Lung microvascular endothelial cell (primary cell): ENCODE measurements at regions not wholly inside any gene's neighbourhood (a gene's known extent, or its start where the extent isn't known, plus 50 kb on each side); places are given as distances from the start of the nearest gene placed in this dataset.
"Not testable (repeated sequence)": the region's sequence is repeated elsewhere in the genome, so short reads cannot be mapped to it uniquely, and the experiment has no call there.

ENCODE experiments used
- DNase-seq, 2 donors: peaks; one replicate each; pipeline versions ENCODE4 v3.0.0 to v3.0.0-alpha.2; 2010; ENCODE audit warnings: low read depth in 2 of 2

- DNase-seq, result no peak
These were observed 1761.3 kb upstream of the IGFBP7 start for GRCh38 chr4:58871509-58871908.

- no peak for DNase-seq
These were observed 1738.8 kb upstream of the IGFBP7 start for GRCh38 chr4:58849026-58849425.

GRCh38 chr4:58843455-58843854, 1733.3 kb upstream of the IGFBP7 start:
- no peak for DNase-seq

- no peak for DNase-seq
These were observed 1722.9 kb upstream of the IGFBP7 start for GRCh38 chr4:58833126-58833525.

GRCh38 chr4:58825278-58825677, 1715.1 kb upstream of the IGFBP7 start:
- DNase-seq, result no peak

GRCh38 chr4:58818560-58818959, 1708.4 kb upstream of the IGFBP7 start:
- DNase-seq, result not testable (repeated sequence)

- no peak for DNase-seq
These were observed 1699.8 kb upstream of the IGFBP7 start for GRCh38 chr4:58809948-58810347.

GRCh38 chr4:58809366-58809765, 1699.2 kb upstream of the IGFBP7 start:
- DNase-seq, result no peak

- DNase-seq, result no peak
These were observed 1698.6 kb upstream of the IGFBP7 start for GRCh38 chr4:58808817-58809216.

DNA sequence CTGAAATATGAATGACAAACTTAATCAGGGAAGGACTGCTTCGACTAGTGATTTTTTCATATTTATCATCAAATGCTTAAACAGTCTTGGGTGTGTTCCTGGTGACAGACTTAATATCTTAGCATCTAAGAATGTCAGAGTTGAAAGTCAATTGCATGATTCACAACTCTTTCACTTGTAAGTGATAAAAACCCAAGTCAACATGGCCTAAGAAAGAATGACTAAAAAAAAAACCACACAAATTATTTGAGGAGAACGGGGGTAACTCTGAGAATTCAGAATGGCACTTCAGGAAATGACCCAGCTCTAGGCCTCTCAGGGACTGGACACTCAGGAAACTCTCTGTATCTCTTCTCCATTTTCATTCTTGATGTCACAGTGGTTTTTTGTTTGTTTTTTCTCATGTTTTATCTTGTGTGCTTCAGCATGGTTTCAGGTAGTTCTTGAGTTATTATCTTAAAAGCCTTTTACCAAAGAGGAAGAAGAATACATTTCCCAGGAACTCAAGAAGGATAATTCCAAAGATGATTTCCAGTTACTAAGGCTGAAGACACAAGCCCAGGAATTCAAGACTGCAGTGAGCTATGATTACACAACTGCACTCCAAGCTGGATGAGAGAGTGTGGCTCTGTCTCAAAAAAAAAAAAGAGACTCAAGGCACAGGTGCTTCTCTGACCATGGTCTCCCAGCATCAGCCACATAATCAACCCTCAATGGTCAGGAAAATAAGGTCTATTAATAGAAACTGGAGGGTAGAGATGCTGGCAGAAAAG, 1697.8 kb upstream of the IGFBP7 start:
- DNase-seq, result no peak

DNA sequence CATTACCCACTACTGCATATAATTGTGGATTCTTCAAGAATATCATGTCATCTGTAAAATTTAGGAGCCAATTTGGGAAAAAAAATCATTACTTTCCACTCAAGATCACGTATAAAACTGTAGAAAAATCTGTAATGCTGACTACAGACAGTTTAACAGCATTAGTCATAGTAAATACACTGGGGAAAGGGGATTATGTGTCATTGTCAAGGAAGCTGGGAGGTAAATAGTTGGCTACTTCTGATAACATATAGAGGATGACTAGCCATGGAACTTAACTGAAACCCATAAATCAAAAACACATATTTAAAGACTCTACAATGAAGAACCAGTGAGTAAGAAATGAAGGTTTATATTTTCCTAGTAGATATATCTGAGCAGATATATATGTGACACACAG, 1666.4 kb upstream of the IGFBP7 start:
- DNase-seq, result no peak

DNA sequence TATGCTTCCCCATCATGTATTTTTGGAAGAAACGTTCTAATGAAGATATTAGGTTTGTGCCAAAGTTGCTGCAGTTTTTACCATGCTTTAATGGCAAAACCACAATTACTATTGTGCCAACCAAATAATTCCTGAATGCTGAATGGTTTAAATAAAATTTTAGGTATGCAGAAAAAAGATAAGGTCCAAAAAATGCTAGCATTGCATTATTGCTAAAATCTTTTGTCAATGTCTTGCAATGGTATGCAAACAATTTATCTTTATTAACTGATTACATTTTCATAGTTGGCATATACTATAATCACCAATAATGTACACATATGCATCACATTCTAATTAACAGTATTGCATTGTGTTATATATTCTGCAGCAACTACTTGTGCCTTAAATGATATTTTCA, 1657.4 kb upstream of the IGFBP7 start:
- no peak for DNase-seq

GRCh38 chr4:58766763-58767162, 1656.6 kb upstream of the IGFBP7 start:
- no peak for DNase-seq

- no peak for DNase-seq
These were observed 1651.4 kb upstream of the IGFBP7 start for GRCh38 chr4:58761563-58761962.

GRCh38 chr4:58760737-58761136, 1650.6 kb upstream of the IGFBP7 start:
- DNase-seq, result no peak

DNA sequence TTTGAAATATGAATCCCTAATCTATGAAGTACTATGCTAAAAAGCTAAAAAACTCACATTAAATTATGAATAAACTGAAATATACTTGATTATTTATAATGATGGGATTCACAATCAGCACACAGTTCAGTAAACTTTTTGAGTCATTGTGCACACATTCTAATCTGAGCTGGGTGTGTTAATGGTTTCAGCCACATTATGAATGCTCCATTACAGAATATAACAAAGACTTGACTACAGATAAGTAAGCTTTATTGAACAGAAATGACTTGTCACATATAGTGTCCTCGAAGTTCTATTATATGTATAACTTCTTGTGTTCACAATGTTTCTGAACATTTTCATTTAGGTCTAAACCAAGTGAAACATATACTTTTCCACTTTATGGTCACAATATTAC, 1649.9 kb upstream of the IGFBP7 start:
- DNase-seq, result no peak

DNA sequence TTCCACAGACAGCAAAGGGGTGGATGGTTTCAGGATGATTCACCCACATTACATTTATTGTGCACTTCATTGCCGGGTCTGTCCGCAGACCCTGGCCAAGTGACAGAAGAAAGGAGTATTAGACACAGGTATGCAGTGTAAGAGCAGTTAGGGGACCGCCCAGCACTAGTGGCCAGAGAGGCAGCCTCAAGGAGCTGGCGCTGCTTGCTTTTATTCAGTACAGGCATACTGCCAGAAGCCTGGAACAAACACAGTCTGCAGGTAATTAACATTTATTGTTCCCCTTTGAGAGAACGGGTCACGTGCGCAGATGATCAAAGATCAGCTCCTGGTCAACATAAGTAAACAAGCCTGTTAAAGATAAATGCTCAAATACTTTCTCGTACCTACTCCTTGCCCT, 1639.0 kb upstream of the IGFBP7 start:
- no peak for DNase-seq

DNA sequence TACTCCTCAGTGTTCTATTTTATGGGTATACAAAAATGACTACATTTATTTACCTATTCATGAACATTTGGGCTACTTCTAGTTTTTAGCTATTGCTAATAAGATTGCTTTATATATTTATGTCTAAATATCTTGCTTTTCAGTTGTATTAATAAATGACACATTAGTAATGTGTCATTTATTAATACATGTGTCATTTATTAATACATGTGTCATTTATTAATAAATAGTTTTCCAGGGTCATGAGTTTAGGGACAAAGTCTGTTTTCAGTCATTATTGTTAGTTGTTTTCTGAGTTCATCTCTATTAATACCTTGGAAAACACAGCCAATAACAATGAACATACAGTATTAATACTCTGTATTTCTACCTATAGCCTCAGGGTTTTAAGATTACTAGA, 1630.7 kb upstream of the IGFBP7 start:
- no peak for DNase-seq

- no peak for DNase-seq
These were observed 1629.1 kb upstream of the IGFBP7 start for GRCh38 chr4:58739275-58739674.

GRCh38 chr4:58738375-58738774, 1628.2 kb upstream of the IGFBP7 start:
- no peak for DNase-seq

DNA sequence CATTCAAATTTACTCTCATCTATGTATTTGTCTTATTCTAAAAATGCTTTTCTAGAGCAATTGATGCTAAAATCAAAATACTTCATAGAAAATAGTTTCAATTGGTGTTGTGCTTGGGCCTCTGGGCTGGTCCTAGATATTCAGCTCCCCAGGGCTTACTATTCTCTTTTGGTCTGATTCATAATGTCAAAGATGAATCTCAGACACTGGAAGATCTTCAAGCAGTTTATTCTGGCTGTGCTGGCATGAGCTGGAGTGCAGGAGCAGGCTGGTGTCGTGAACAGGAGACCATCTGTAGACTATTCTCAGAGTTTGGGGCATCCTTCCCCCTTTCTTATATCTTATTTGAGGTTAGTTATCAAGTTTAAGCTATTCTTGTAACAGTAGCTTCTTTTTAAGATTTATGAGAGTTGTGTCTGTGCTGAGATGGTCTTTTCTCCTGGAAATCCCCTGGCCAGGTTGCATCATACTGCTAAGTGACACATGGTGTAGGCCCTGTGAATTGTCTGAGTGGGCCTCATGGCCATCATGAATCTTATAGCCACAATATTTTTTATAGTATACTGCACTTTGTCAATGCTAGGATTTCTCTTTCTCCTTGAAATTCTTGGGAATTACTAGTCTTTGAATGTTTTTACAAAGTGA, 1624.0 kb upstream of the IGFBP7 start:
- DNase-seq, result no peak

DNA sequence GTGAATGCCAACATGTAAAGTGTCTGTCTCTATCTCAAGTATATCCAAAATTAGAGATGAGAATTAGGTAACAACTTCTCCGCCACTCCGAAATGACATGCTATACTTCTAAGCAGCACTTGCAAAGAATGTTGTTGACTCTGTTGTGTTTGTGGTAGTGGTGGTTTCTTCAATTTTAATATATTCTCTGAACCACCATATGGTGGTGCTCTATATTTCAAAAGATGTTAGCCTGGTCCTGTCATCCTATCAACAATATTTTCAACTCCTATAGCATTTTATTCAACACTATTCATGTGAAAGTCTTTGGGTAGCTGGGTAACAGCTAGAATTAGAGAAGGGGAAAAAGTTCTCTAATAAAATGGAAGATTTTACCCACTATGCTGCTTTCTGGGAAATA, 1622.8 kb upstream of the IGFBP7 start:
- DNase-seq, result peak in 1 of 2 donors; percentile 2

GRCh38 chr4:58723954-58724353, 1613.8 kb upstream of the IGFBP7 start:
- no peak for DNase-seq
